Spleen (tissue), 7 donors: ENCODE measurements at regions not wholly inside any gene's neighbourhood (a gene's known extent, or its start where the extent isn't known, plus 50 kb on each side); places are given as distances from the start of the nearest gene placed in this dataset.

Source experiments
- CTCF ChIP-seq, 11 experiments: fragments of 200-600 bp in 7 of 11; fragments of 450-650 bp in 4 of 11; sonication (generic) in 4 of 11; IDR thresholded peaks in 8 of 11; conservative IDR thresholded peaks in 3 of 11; 1 replicate in 7 of 11; 2 replicates in 4 of 11; pipeline versions ENCODE4 v1.4.0 to v1.8.0; 2016 to 2021; ENCODE audit warnings: antibody characterized with exemption in 11 of 11, inconsistent platforms in 4 of 11, mild to moderate bottlenecking in 1 of 11
- POLR2A ChIP-seq, 3 donors: fragments of 450-650 bp; IDR thresholded peaks; one replicate each; pipeline ENCODE4 v1.5.1; 2017; ENCODE audit warnings: antibody characterized with exemption in 3 of 3, mild to moderate bottlenecking in 1 of 3
- POLR2AphosphoS5 ChIP-seq, 3 donors: sonication (generic); formaldehyde crosslinking; IDR thresholded peaks; one replicate each; pipeline ENCODE4 v1.5.1; 2017; ENCODE audit warnings: antibody characterized with exemption in 3 of 3
- donor health status: DM: no; HTN: no; CAD: no; lungs with moderate emphysema.
- donor health status: DM: no; HTN: no; CAD: no.
- donor health status: DM: no; HTN: no; CAD: no.

DNA sequence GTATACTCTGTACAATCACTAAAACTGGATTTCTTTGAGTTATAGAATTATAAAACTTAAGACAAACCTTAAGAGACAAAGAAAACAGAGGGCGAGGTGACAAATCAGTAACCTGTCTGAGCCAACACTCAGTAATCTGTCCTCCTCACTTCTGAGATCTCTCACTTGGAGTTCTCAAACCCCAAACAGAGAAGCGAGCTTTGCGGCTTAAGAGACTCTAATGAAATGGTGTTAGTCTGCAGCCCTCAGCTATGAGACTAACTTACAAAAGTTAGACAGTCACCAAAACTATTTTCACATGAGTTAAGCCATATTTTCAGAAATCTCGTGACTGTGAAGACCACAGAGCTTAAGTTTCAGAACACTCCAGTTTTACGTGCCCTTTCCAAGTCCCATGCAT, 140.6 kb downstream of the TMX3 start:
- TF ChIP-seq CTCF (IDR thresholded peaks at IDR 0.05 in 8 of 11, conservative IDR thresholded peaks at IDR 0.05 in 3 of 11), result no peak
- no peak for TF ChIP-seq POLR2A (IDR thresholded peaks at IDR 0.05)
- TF ChIP-seq POLR2AphosphoS5 (IDR thresholded peaks at IDR 0.05), result no peak
